ENCODE measurements at regions not wholly inside any gene's neighbourhood (a gene's known extent, or its start where the extent isn't known, plus 50 kb on each side); places are given as distances from the start of the nearest gene placed in this dataset.

DNA sequence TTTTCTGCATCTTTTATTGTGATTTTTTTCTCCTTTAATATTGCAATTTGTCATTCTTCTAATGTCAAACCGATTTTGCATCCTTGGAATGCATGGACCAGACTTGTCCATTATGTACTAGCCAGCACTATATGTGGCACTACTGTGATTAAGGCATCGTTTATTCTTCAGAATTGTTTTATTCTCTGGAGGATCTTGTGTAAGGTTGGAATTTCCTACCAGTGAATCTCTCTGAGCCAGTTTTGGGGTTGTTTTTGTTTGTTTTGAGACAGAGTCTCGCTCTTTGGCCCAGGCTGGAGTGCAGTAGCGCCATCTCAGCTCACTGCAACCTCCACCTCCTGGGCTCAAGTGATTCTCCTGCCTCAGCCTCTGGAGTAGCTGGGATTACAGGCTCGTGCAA lies 58.5 kb downstream of the IGLL5 start:
- H3K4me3 ChIP-seq (replicated peaks; ENCODE audit: low read depth, low read length) = no peak overlapping the region
- no peak for DNase-seq (ENCODE audit: extremely low read depth, low read depth)
- TF ChIP-seq, protein P1, sequence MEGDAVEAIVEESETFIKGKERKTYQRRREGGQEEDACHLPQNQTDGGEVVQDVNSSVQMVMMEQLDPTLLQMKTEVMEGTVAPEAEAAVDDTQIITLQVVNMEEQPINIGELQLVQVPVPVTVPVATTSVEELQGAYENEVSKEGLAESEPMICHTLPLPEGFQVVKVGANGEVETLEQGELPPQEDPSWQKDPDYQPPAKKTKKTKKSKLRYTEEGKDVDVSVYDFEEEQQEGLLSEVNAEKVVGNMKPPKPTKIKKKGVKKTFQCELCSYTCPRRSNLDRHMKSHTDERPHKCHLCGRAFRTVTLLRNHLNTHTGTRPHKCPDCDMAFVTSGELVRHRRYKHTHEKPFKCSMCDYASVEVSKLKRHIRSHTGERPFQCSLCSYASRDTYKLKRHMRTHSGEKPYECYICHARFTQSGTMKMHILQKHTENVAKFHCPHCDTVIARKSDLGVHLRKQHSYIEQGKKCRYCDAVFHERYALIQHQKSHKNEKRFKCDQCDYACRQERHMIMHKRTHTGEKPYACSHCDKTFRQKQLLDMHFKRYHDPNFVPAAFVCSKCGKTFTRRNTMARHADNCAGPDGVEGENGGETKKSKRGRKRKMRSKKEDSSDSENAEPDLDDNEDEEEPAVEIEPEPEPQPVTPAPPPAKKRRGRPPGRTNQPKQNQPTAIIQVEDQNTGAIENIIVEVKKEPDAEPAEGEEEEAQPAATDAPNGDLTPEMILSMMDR (IDR thresholded peaks at IDR 0.05; ENCODE audit: low read depth, low read length, missing control alignments) = no peak

DNA sequence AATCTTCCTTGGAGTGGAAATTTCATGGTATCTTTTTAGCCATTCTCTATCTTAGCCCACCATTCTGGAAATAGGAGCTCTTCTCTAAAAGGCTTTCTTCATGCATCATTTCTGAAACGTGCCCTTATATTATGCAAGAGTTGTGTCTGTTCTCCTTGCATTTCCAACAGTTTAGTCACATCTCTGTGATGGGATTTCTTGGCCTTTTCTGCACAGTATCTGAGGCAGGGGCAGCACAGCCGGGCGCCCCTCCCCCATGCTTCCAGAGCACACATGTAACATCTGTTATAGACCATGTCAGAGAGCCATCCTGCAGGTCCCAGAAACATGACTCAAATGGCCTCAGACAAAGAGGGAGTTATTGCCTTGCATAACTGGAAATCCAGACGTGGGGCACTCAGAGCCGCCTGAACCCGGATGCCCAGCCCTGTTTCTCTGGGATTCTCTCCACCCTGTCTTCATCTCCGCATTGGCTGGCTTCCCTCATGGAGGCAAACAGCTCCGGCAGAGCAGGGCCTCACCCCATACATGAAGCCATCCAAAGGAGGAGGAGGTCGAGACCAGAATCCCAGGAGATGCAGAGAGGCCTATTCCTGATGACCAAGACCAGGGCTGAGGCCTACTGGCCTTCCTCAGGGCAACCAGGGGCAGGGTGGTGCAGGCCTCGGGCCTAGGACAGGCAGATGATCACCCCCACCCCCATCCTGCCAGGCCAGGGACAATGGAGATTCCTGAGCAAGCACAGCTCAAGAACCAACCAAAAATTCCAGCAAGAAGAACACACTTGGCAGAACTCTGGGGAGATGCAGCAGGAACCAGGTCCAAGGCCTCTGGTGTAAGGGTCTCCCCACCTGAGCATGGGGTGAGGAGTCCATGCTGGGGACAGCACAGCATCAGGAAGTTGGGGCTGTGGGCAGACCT lies 61.3 kb downstream of the IGLL5 start:
- DNase-seq (ENCODE audit: extremely low read depth, low read depth) = no peak
- TF ChIP-seq, protein P1 (IDR thresholded peaks at IDR 0.05; ENCODE audit: low read depth, low read length, missing control alignments) = no peak
- no peak overlapping the region for H3K4me3 ChIP-seq (replicated peaks; ENCODE audit: low read depth, low read length)

DNA sequence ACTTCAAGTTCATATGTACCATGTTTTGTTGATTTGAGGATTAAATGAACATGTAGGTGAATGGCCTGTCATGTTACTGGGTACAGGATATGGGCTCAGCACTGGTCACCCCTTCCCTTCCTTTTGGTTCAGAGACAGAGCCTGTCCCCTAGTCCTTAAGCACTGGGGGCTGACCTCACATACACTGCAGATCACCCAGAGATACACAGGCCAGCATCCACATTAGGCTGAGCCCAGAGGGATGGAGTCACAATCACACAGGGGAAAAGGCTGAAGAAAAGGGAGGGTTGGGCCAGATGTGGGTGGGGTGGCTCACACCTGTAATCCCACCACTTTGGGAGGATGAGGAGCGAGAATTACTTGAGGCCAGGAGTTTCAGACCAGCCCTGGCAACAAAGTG lies 62.3 kb downstream of the IGLL5 start:
- TF ChIP-seq, protein P1 (IDR thresholded peaks at IDR 0.05; ENCODE audit: low read depth, low read length, missing control alignments) = no peak
- DNase-seq (ENCODE audit: extremely low read depth, low read depth) = no peak
- no peak overlapping the region for H3K4me3 ChIP-seq (replicated peaks; ENCODE audit: low read depth, low read length)

DNA sequence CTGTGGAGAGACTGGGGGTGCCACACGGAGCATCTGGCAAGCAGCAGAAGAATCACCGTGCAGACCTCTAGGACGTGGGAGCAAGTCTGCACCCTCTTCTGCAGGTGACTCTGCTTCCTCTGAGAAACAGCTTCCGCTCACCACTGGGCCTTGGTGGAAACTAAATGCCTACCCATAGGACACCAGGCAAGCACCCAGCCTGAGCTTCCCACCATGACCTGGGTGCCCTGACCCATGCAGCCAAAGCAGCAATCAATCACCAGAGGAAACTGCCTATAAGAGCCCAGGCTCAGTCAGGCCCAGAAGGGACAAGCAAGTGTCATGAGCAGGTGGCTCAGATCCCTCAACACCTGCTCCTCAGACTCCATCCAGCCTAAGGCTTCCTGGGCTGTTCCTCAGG lies 63.4 kb downstream of the IGLL5 start:
- TF ChIP-seq, protein P1 (IDR thresholded peaks at IDR 0.05; ENCODE audit: low read depth, low read length, missing control alignments) = no peak
- DNase-seq (ENCODE audit: extremely low read depth, low read depth) = no peak
- H3K4me3 ChIP-seq (replicated peaks; ENCODE audit: low read depth, low read length) = no peak overlapping the region

DNA sequence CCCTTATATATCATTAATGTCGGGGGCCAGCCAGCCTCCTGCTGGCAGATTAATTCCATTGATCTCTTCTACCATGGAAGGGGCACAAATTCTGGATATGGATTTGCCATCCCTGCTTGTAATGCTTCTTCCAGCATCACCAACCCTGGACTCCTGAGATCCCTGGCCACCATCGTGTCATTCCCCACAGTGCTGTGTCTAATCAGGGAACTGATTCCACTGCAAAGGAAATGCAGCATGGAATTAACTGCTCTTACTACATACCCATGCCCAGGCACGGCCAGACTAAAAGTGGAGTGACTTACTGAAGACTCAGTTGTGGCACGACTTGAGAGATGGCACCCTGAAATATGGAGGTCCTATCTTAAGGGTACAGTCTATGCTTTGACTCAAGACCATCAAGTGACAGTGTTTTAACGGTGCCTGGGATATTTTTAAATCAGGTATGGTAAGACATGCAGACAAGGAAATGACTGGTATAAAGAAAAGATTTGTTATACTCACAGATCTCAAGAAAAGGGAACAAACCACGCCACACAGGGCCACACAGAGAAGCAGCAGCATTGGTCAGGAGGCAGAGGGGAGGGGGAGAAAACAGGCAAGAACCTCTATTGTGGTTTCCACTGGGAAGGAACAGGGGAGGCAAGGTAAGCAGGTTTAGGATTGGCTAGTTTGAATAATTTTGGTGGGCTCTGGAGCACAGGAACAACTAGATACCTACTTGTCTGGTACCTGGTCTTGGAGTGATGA lies 65.1 kb downstream of the IGLL5 start:
- TF ChIP-seq, protein P1 (IDR thresholded peaks at IDR 0.05; ENCODE audit: low read depth, low read length, missing control alignments) = no peak
- no peak overlapping the region for H3K4me3 ChIP-seq (replicated peaks; ENCODE audit: low read depth, low read length)

DNA sequence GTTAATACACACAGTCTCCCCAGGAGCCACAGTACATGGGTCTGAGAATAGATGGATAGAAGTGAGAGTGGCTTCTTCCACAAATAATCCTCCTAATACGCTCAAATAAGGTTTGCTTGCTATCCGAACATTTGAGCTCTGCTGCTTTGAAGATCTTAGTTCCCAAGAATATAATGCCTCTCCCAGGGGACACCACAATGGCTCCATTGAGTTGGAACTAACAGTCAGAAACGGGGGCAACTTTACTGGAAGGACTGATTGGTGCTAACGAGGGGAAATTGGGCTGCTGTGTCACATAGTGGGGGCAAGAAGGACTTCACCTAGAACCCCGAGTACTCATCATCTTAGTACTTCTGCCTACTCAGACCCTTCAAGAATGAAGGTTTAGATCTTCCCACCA lies 66.2 kb downstream of the IGLL5 start:
- TF ChIP-seq, protein P1 (IDR thresholded peaks at IDR 0.05; ENCODE audit: low read depth, low read length, missing control alignments) = no peak
- H3K4me3 ChIP-seq (replicated peaks; ENCODE audit: low read depth, low read length) = no peak overlapping the region

More for the DNA sequence above, 65.1 kb downstream of the IGLL5 start:
- no peak for DNase-seq (ENCODE audit: extremely low read depth, low read depth)

More for the DNA sequence above, 66.2 kb downstream of the IGLL5 start:
- DNase-seq (ENCODE audit: extremely low read depth, low read depth) = no peak

All from HFF-Myc (cell line).